Retinal pigment epithelial cell (primary cell): ENCODE measurements at regions not wholly inside any gene's neighbourhood (a gene's known extent, or its start where the extent isn't known, plus 50 kb on each side); places are given as distances from the start of the nearest gene placed in this dataset.
"Not testable (repeated sequence)": the region's sequence is repeated elsewhere in the genome, so short reads cannot be mapped to it uniquely, and the experiment has no call there.

Experiments used
- DNase-seq: peaks from one replicate; pipeline ENCODE4 v3.0.0-alpha.2; 2010; ENCODE audit warnings: low read depth
- H3K4me3 ChIP-seq: 2 replicates; pipeline ENCODE4 v1.5.1; 2011; ENCODE audit warnings: mild to moderate bottlenecking, low read length, control low read depth, moderate library complexity
- CTCF ChIP-seq: conservative IDR thresholded peaks from 2 replicates; pipeline ENCODE4 v1.5.1; 2011; ENCODE audit warnings: low read depth, low read length, control low read depth, inconsistent platforms

GRCh38 chr5:171714261-171714660 lies 71.4 kb upstream of the SMIM23 start:
- TF ChIP-seq CTCF = no peak
- no peak overlapping the region for H3K4me3 ChIP-seq

GRCh38 chr5:171714851-171715250 lies 70.8 kb upstream of the SMIM23 start:
- no peak for TF ChIP-seq CTCF
- H3K4me3 ChIP-seq = no peak overlapping the region
- no peak for DNase-seq

More at GRCh38 chr5:171714261-171714660, 71.4 kb upstream of the SMIM23 start:
- DNase-seq = no peak

GRCh38 chr5:171715551-171715950 lies 70.1 kb upstream of the SMIM23 start:
- no peak for DNase-seq
- TF ChIP-seq CTCF = no peak
- H3K4me3 ChIP-seq = no peak overlapping the region

- no peak overlapping the region for H3K4me3 ChIP-seq
- DNase-seq = no peak
- no peak for TF ChIP-seq CTCF
Observed at GRCh38 chr5:171720086-171720485, 65.5 kb upstream of the SMIM23 start.

GRCh38 chr5:171721464-171721863 lies 64.2 kb upstream of the SMIM23 start:
- no peak overlapping the region for H3K4me3 ChIP-seq
- DNase-seq = no peak

GRCh38 chr5:171724468-171725204 lies 61.0 kb upstream of the SMIM23 start:
- no peak overlapping the region for H3K4me3 ChIP-seq
- no peak for TF ChIP-seq CTCF
- DNase-seq = no peak

More at GRCh38 chr5:171721464-171721863, 64.2 kb upstream of the SMIM23 start:
- TF ChIP-seq CTCF = no peak

GRCh38 chr5:171725205-171725601 lies 60.4 kb upstream of the SMIM23 start:
- no peak for DNase-seq
- TF ChIP-seq CTCF = no peak
- no peak overlapping the region for H3K4me3 ChIP-seq

GRCh38 chr5:171726819-171727218 lies 58.8 kb upstream of the SMIM23 start:
- not testable (repeated sequence) for H3K4me3 ChIP-seq, DNase-seq
